ENCODE measurements at regions not wholly inside any gene's neighbourhood (a gene's known extent, or its start where the extent isn't known, plus 50 kb on each side); places are given as distances from the start of the nearest gene placed in this dataset.

- TF ChIP-seq EP300 (IDR thresholded peaks at IDR 0.05) (no peak), POLR2AphosphoS5 (IDR thresholded peaks at IDR 0.05) (no peak), POLR2A (IDR thresholded peaks at IDR 0.05) (no peak), CTCF (IDR thresholded peaks at IDR 0.05) (no peak)
- no peak overlapping the region for H3K27ac ChIP-seq
- H3K4me3 ChIP-seq = no peak overlapping the region
- WGBS, 2 donors = 79% methylated on average over 4 of the region's 4 CpGs
- H3K27me3 ChIP-seq = no peaks in the 10 kb centered on the region
- ATAC-seq (ENCODE audit: low FRiP score in 2 of 2) (no peak), DNase-seq (no peak)
- H3K4me1 ChIP-seq = peaks cover 0 to 3% (median 0%) of the 10 kb centered on the region in 4 donors
- H3K9me3 ChIP-seq = no peaks in the 10 kb centered on the region
- H3K36me3 ChIP-seq = no peaks in the 10 kb centered on the region
Observed at GRCh38 chr2:217149087-217149660, 289.3 kb upstream of the TNP1 start.

DNA sequence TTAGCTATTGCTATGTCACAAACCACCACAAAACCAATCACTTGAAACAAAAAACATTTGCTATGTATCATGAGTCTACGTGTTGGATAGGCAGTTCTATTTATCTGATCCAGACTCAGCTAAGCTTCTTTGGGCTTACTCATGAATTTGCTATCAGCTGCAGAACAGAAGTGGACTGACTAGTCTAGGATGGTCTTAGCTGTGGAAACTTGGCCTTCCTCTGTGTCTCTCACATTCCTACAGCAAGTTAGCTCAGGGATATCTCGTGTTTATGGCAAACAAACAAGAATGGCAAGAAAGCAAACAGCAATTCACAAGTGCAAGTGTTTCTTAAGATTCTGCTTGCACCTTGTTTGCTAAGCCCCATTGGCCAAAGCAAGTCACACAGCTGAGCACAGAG, 288.0 kb upstream of the TNP1 start:
- TF ChIP-seq POLR2AphosphoS5 (IDR thresholded peaks at IDR 0.05) = no peak
- TF ChIP-seq EP300 (IDR thresholded peaks at IDR 0.05) = no peak
- no peak for TF ChIP-seq CTCF (IDR thresholded peaks at IDR 0.05)
- TF ChIP-seq POLR2A (IDR thresholded peaks at IDR 0.05) = no peak
- ATAC-seq (ENCODE audit: low FRiP score in 2 of 2) = no peak
- WGBS, 2 donors = 66% methylated on average over 2 of the region's 2 CpGs

DNA sequence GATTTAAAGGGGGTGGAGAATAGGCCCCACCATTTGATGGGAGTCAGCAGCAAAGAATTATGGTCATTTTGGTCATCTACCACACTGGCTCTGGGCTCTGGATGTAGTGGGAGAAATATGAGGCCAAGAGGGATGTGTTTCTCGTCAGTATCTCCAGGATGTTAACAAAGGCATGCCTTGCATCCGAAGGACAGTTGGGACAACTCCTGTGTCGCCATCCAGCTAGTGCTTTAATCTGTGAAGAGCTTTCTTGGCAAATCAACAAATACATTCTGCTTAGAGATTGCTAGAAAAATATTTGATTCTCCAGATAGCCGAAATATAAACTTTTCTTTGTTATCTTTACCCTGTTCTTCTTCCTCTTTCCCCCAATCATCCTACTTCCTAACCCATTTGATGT, 287.1 kb upstream of the TNP1 start:
- Histone ChIP-seq H3K4me1 (peaks cover 0 to 3% (median 0%) of the 10 kb centered on the region in 4 donors), H3K4me3 (no peak overlapping the region), H3K9me3 (peaks cover 0 to 6% (median 5%) of the 10 kb centered on the region in 4 donors), H3K27me3 (no peaks in the 10 kb centered on the region), H3K27ac (no peak overlapping the region), H3K36me3 (no peaks in the 10 kb centered on the region)
- ATAC-seq (ENCODE audit: low FRiP score in 2 of 2) (no peak), DNase-seq (no peak)
- WGBS, 2 donors = 62% methylated on average over 4 of the region's 4 CpGs
- TF ChIP-seq POLR2AphosphoS5 (IDR thresholded peaks at IDR 0.05) (no peak), EP300 (IDR thresholded peaks at IDR 0.05) (no peak), CTCF (IDR thresholded peaks at IDR 0.05) (no peak), POLR2A (IDR thresholded peaks at IDR 0.05) (no peak)

More for the DNA sequence above, 288.0 kb upstream of the TNP1 start:
- no peak for DNase-seq
- peaks cover 0 to 3% (median 0%) of the 10 kb centered on the region in 4 donors for H3K4me1 ChIP-seq
- no peak overlapping the region for H3K4me3 ChIP-seq
- no peaks in the 10 kb centered on the region for H3K36me3 ChIP-seq
- no peaks in the 10 kb centered on the region for H3K27me3 ChIP-seq
- no peak overlapping the region for H3K27ac ChIP-seq
- no peaks in the 10 kb centered on the region for H3K9me3 ChIP-seq

- H3K4me3 ChIP-seq = no peak overlapping the region
- peaks cover 5 to 26% (median 19%) of the 10 kb centered on the region in 4 donors for H3K9me3 ChIP-seq
- no peaks in the 10 kb centered on the region for H3K4me1 ChIP-seq
- no peak for TF ChIP-seq POLR2AphosphoS5 (IDR thresholded peaks at IDR 0.05)
- peak in 3 of 6 experiments; percentile 24 to 38 (median 27) for TF ChIP-seq CTCF (IDR thresholded peaks at IDR 0.05)
- H3K27ac ChIP-seq = no peak overlapping the region
- no peaks in the 10 kb centered on the region for H3K27me3 ChIP-seq
- ATAC-seq (ENCODE audit: low FRiP score in 2 of 2) (no peak), DNase-seq (no peak)
- 80 to 85% methylated on average over 3 of the region's 3 CpGs for WGBS, 2 donors
- no peaks in the 10 kb centered on the region for H3K36me3 ChIP-seq
Observed at GRCh38 chr2:217142649-217143266, 282.9 kb upstream of the TNP1 start.

DNA sequence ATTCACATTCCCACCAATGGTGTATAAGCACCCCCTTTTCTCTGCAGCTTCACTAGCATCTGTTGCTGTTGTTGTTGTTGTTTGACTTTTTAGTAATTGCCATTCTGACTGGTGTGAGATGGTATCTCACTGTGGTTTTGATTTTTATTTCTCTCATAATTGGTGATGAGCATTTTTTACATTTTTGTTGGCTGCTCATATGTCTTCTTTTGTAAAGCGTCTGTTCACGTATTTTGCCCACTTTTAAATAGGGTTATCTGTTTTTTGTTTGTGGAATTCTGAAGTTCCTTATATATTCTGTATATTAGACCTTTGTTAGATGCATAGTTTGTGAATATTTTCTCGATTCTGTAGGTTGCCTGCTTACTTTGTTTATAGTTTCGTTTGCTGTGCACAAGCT, 278.4 kb upstream of the TNP1 start:
- H3K4me3 ChIP-seq = no peak overlapping the region
- TF ChIP-seq EP300 (IDR thresholded peaks at IDR 0.05) = no peak
- TF ChIP-seq POLR2A (IDR thresholded peaks at IDR 0.05) = no peak
- no peak for TF ChIP-seq CTCF (IDR thresholded peaks at IDR 0.05)
- DNase-seq (no peak), ATAC-seq (ENCODE audit: low FRiP score in 2 of 2) (no peak)
- peaks cover 5 to 29% (median 22%) of the 10 kb centered on the region in 4 donors for H3K9me3 ChIP-seq
- no peak overlapping the region for H3K27ac ChIP-seq
- H3K36me3 ChIP-seq = no peaks in the 10 kb centered on the region
- H3K27me3 ChIP-seq = no peaks in the 10 kb centered on the region
- no peaks in the 10 kb centered on the region for H3K4me1 ChIP-seq
- WGBS, 2 donors = 86 to 87% methylated on average over 4 of the region's 4 CpGs
